Hematopoietic multipotent progenitor cell treated with erythropoietin and hydrocortisone succinate and interleukin-3 and kit ligand, for 8 days (in vitro differentiated cells): ENCODE measurements at regions not wholly inside any gene's neighbourhood (a gene's known extent, or its start where the extent isn't known, plus 50 kb on each side); places are given as distances from the start of the nearest gene placed in this dataset.

ENCODE experiments used
- DNase-seq: peaks from one replicate; pipeline ENCODE4 v3.0.0-alpha.2; 2015

- no peak for DNase-seq
Measured at GRCh38 chr1:209250861-209251636, 332.5 kb upstream of the CAMK1G start.

GRCh38 chr1:209256766-209257350 is 326.7 kb upstream of the CAMK1G start:
- no peak for DNase-seq

- DNase-seq = no peak
Measured at GRCh38 chr1:209257454-209257853, 326.1 kb upstream of the CAMK1G start.

GRCh38 chr1:209260136-209260535 is 323.4 kb upstream of the CAMK1G start:
- no peak for DNase-seq

- DNase-seq = no peak
Measured at GRCh38 chr1:209262631-209263030, 320.9 kb upstream of the CAMK1G start.

GRCh38 chr1:209265301-209265700 is 318.2 kb upstream of the CAMK1G start:
- DNase-seq = no peak

GRCh38 chr1:209266590-209267205 is 316.8 kb upstream of the CAMK1G start:
- no peak for DNase-seq

- no peak for DNase-seq
Measured at GRCh38 chr1:209267968-209268367, 315.5 kb upstream of the CAMK1G start.

GRCh38 chr1:209268479-209268878 is 315.0 kb upstream of the CAMK1G start:
- DNase-seq = no peak

GRCh38 chr1:209276321-209276720 is 307.2 kb upstream of the CAMK1G start:
- DNase-seq = no peak

- DNase-seq = no peak
Measured at GRCh38 chr1:209277662-209278061, 305.9 kb upstream of the CAMK1G start.

GRCh38 chr1:209291715-209292114 is 291.8 kb upstream of the CAMK1G start:
- no peak for DNase-seq

GRCh38 chr1:209302779-209303568 is 280.5 kb upstream of the CAMK1G start:
- DNase-seq = no peak

GRCh38 chr1:209304166-209304565 is 279.3 kb upstream of the CAMK1G start:
- no peak for DNase-seq

- DNase-seq = no peak
Measured at GRCh38 chr1:209305221-209305954, 278.1 kb upstream of the CAMK1G start.

GRCh38 chr1:209307846-209308245 is 275.7 kb upstream of the CAMK1G start:
- no peak for DNase-seq

- no peak for DNase-seq
Measured at GRCh38 chr1:209309198-209309597, 274.3 kb upstream of the CAMK1G start.

- no peak for DNase-seq
Measured at GRCh38 chr1:209311770-209312169, 271.7 kb upstream of the CAMK1G start.

GRCh38 chr1:209316929-209317328 is 266.6 kb upstream of the CAMK1G start:
- no peak for DNase-seq

- DNase-seq = no peak
Measured at GRCh38 chr1:209318181-209319056, 265.1 kb upstream of the CAMK1G start.

GRCh38 chr1:209319057-209319432 is 264.5 kb upstream of the CAMK1G start:
- DNase-seq = no peak

- no peak for DNase-seq
Measured at GRCh38 chr1:209319549-209319948, 264.0 kb upstream of the CAMK1G start.
